Epithelial cell of prostate (primary cell): ENCODE measurements at regions not wholly inside any gene's neighbourhood (a gene's known extent, or its start where the extent isn't known, plus 50 kb on each side); places are given as distances from the start of the nearest gene placed in this dataset.

Experiments
- DNase-seq: peaks from one replicate; pipeline ENCODE4 v3.0.0-alpha.2; 2011; ENCODE audit warnings: low read depth, low spot score
- H3K27ac ChIP-seq: fragments of 450-650 bp; 2 replicates; pipeline ENCODE4 v1.5.1; 2017; ENCODE audit warnings: mild to moderate bottlenecking

DNA sequence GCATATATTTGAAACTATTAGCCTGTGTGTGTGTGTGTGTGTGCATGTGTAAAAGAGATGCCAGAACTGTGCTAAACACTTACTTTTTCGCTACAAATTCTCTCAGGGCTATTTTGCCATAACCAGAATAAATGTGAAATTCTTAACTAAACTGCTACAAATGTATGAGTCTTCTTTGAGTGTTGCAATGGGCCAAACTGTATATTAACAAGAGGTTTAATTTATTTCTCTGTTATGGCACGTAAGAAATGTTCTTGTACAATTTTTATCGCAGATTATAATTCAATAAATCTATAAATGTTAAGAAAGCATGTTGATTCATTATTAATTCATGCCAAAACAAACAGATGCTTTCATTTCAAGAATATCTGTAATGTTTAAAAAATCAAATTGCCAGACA lies 454.5 kb upstream of the PCDH7 start:
- DNase-seq: no peak
- H3K27ac ChIP-seq: no peak overlapping the region

DNA sequence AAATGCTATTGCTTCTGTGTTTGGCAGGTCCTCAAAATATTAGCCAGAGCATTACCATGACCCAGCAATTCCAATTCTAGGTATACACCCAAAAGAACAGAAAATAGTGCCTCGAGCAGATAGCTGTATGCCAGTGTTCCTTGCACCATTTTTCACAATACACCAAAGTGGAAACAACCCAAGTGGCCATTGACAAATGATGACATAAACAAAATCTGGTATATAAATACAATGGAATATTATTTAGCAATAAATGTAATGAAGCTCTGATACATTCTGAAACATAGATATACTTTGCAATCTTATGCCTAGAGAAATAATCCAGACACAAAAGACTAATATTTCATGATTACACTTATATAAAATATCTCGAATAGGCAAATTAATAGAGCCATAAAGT lies 451.8 kb upstream of the PCDH7 start:
- no peak for DNase-seq
- H3K27ac ChIP-seq: no peak overlapping the region

DNA sequence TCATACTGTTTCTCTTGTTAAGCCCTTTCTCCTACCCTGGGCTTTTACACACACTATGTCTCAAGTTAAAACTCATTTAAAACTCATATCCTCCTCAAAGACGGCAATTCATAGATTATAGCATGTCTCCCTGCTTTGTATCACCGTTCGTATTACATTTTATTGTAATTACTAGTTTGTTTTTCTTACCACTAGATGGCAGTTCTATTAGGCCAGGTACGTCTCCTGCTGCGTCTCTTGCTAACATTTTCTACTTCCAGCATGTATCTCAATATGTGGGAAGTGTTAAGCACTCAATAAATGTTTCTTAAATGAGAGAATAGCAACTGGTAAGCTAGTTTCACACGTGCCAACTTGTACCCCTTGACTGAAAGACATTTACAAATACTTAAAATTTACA lies 450.3 kb upstream of the PCDH7 start:
- no peak for DNase-seq

DNA sequence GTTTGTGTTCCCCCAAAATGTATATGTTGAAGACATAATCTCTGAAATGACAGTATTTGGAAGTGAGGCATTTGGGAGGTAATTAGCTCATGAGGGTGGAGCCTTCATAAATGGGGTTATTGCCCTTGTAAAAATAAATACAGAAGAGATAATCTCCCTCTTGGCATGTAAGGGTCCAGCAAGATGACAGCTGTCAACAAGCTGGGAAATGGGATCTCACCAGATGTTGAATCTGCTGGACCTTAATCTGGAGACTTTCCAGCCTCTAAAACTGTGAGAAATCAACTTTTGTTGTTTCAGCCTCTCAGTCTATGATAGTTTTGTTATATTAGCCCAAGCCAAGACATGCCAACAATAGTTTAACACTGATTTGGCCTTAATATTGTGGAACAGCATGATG lies 438.2 kb upstream of the PCDH7 start:
- H3K27ac ChIP-seq: peak overlapping the region; percentile 50
- no peak for DNase-seq

More for the DNA sequence above, 450.3 kb upstream of the PCDH7 start:
- no peak overlapping the region for H3K27ac ChIP-seq

DNA sequence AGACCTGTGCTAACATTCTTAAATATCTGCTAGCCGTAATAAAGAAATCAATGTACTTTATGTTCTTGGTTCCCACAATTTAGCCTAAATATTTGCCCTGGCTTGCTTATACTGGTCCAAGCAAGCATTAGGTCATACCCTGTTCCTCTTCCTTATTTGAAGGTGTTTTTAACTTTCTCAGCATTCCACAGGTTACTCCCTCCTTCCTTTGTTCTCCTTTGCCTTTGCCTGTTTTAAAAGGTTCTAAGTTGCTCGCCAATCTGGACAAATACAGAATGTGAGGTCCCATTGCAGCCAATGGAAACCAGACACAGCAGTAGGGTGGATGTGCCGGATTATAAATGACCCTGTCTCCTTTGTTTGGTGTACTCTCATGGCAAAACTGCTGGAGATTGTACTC lies 436.8 kb upstream of the PCDH7 start:
- H3K27ac ChIP-seq: peak overlapping the region; percentile 50
- DNase-seq: no peak

DNA sequence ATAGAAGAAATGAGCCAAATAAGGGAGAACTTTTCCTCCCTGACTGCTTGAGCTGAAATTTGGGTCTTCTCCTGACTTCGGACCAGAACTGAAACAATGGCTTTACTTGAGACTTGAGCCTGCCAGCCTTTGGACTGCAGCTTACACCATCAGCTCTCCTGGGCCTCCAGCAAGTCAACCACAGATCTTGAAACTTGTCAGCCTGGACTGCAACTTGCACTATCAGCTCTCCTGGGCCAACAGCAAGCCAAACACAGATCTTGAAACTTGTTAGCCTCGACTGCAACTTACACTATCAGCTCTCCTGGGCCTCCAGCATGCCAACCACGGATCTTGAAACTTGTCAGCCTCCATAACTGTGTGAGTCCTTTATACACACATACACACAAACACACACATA lies 425.9 kb upstream of the PCDH7 start:
- H3K27ac ChIP-seq: no peak overlapping the region
- DNase-seq: no peak

DNA sequence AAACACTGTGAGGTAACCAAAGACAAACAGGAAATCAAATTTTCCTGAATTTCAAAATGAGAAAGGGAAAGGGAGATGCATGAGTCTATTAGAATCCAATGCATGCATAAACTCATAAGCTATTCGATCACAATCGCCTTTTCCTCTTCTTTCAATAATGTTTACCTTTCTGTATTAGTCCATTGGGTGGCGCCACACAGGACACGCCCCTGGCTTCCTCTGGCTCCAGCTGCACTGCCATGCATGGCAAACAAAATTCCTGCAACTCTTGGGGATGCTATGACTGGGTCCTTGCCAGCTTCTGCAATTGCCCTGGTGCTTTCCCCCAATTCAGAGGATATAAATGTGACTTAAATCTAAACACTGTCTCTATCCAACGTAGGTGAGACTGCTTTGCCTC lies 424.5 kb upstream of the PCDH7 start:
- no peak overlapping the region for H3K27ac ChIP-seq
- DNase-seq: no peak

DNA sequence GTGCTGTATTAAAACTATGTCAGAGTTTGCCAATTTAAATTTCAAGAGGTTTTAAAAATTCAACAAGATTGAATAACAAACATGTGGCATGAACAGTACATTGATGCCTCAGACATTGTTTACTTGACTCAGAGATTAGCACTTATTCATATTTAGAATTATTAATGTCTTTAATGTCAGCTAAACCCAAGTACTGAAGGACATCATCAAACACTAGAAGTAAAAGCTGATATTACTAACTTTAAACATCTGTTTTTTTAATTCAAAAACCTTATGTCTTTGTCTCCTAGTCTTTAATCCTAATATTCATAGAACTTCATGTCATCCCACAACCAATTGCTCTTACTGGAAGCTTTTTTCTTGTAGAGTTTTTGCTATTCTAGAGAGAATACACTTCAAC lies 406.2 kb upstream of the PCDH7 start:
- H3K27ac ChIP-seq: no peak overlapping the region
- no peak for DNase-seq

DNA sequence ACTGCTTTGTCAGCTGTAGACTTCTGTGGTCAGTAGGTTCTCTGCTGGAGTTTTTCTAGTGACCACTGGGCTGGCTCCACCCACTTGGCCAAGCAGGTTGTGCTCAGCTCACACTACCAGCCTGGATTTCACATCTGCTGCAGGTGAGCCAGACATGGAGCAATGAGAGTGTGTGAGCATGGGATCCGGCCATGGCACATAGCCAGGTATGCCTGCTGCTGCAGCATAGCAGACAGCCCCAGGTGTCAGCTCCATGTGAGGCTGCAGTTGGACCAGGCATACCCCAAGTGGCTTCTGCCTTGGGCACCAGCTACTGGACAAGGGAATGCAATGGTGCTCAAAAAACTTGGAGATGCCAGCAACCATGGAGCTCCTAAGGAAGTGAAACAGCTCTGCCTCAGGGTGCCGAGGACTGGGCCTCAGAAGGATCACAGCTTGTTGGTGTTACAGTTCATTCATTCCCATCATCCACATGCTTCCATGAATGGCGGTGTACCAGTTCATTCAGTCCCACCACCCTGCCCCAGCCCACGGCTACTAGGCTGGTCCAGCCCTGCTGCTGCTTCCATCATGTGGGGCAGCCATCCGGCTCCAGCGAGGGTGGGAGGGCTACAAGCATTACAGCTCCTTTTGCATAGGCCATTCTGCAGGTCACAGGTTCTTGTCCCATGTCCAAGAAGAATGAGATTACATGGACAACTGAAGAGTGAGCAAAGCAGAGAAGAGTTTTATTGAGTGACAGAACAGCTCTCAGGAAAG lies 389.1 kb upstream of the PCDH7 start:
- DNase-seq: no peak
- H3K27ac ChIP-seq: no peak overlapping the region

DNA sequence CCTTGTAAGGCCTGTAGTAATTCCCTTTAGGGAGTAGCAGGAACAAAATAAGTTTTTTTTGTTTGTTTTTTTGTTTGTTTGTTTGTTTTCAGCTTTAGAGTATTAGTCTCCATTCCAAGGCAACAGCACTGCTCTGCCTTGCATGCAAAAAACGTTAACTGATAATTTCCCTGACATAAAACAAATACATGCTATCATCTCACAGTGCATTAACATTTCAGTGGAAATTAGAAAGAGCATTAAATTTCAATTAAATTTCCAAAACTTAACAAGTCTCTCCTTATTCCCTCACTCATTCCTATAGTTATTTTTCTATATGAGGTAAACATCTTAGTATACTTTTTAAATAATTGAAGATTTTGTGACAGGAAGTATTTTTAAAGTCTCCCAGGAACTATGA lies 378.4 kb upstream of the PCDH7 start:
- no peak overlapping the region for H3K27ac ChIP-seq
- DNase-seq: no peak

DNA sequence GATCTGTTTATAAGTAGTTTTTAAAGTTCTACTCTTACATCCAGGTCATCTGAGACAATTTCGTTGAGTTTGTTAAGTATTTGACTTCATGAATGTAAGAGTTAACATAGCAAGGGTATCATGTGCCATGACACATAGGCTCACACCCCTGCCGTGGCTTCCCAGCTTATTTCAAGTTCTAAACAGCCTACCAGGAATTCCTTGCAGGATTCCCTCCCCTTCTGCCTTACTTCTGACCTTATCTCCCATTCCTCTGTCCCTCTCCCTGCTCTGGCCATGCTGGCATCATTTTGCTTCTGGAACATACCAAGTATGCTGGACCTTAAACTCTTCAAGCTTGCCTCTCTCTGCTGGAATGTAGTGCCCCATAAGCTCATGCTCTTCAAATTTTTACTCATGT lies 369.9 kb upstream of the PCDH7 start:
- no peak overlapping the region for H3K27ac ChIP-seq
- DNase-seq: no peak

DNA sequence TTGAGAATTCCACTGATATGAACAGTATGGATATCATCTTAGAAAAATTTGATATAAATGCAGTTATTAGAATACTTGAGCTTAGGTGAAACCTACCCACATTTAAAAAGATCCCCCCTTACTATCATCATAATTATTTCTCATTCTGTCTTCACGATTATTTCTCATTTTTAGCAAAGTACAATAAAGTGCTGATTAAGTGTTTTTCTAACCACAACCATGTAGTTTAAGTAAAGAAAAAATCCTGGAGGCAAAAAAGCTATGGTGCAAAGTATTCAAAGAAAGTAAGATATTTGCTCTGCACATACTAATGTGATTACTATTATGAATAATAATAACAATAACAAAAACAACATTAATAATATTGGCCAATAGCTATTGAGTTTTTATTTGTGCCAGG lies 365.6 kb upstream of the PCDH7 start:
- DNase-seq: no peak
- no peak overlapping the region for H3K27ac ChIP-seq

DNA sequence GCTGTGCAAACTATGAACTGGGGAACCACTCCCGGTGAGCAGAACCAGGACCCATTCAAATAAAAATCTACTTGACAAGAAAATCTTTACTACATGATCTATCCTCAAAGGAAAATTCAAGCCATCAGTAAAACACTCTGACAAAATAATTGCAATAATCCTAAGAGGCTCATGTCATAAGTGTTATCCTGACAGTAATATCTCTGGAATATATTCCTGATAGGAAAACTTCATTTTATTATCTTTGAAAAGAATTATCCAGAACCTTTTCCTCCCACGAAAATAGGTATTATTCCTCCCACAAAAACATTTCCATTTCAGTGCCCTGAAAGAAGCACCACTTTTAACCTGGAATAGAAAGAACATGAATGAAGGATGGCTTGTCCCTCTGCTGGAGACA lies 357.7 kb upstream of the PCDH7 start:
- no peak overlapping the region for H3K27ac ChIP-seq
- no peak for DNase-seq

DNA sequence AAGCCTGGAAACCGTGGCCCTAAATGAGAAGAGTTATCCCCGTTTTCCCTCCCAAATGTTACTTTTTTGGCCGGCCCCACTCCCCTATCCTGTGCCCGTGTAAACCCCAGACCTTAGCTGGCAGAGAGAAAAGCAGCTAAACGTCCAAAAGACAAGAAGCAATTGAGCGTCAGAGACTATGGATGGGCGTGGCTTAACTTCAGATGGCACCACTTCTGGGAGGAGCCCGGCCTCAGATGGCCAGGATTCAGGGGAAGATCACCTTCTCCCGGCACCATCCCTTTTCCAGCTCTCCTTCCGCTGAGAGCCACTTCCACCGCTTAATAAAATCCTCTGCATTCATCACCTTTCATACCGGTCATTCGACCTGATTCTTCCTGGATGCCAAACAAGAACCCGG lies 350.1 kb upstream of the PCDH7 start:
- H3K27ac ChIP-seq: no peak overlapping the region
- no peak for DNase-seq

DNA sequence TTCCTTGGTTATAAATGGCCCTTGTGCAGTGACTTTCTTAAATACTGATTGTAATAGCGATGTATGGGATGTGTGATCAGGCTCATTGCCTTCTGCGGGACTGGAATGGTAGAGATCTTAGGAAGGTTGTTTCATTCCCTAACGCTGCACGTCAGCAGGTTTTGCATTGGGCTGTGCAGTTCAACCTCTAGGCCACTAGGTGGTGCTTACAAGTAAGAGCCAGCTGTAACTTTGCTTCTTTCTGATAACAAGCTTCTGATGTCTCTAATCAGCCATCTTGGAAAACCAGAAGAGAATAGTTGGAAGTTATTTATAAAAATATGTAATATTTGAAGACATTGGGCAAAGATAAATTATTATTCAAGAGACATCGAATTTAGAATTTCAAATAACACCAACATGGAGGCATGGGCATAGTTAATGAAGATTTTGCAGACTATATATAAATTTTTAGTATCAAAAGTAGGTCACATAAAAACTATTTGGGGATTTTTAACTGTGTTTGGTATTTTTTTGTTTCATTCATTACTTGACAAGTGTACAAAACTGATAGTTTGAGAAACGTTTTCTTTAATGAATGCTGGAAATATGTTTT lies 339.7 kb upstream of the PCDH7 start:
- DNase-seq: peak; percentile 41
- no peak overlapping the region for H3K27ac ChIP-seq

DNA sequence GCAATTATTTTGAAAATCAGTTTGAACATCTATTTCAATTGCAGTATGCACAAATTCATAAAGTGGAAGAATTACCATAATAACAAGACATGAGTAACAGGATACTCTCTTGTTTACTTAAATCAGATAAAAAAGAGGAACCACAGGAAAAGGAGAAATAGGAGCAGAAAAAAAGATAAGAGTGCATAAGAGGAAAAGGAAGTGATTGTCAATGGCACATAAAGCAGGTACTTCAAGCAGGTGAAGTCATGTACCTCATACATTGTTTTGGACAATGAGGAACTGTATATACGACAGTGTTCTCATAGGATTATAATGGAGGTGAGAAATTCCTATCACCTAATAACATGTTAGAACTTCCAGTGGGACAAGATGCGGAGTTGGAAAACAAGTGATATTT lies 334.5 kb upstream of the PCDH7 start:
- DNase-seq: no peak
- peak overlapping the region; percentile 28 for H3K27ac ChIP-seq

DNA sequence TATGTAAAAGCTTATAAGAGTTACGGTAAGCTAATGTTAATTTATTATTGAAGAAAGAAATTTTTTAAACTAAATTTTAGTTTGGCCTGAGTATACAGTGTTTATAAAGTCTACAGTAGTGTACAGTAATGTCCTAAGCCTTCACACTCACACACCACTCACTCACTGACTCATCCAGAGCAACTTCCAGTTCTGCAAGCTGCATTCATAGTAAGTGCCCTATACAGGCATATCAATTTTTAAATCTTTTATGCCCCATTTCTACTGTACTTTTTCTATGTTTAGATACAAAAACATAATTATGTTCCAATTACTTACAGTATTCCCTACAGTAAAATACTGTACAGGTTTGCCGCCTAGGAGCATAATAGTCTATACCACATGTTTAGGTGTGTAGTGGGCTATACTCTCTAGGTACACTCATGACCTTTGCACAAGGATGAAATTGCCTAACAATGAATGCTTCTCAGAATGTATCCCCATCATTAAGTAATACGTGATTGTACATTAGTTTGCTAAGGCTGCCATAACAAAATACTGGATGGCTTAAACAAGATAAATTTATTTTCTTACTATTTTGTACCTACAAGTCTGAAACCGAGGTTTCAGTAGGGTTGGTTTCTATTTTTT lies 333.8 kb upstream of the PCDH7 start:
- H3K27ac ChIP-seq: peak overlapping the region; percentile 28
- peak; percentile 40 for DNase-seq

DNA sequence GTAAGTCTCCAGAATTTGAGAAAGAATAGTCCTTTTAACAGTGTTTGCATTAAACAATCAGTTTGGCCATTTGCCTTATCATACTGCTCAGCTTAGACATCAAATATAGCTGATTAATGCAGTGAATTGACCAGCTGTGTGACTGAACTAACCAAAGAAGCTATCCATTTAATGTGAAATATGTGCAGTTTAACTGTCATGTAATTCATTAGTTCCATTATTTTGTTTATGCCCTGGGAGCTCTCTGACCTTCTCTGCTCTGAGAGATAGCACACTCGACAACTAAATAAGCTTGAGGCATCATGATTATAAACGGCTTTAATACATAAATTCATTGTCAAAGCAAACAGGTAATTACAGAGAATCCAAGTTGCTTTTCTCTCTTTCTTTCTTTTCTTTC lies 324.3 kb upstream of the PCDH7 start:
- DNase-seq: no peak
- H3K27ac ChIP-seq: no peak overlapping the region

DNA sequence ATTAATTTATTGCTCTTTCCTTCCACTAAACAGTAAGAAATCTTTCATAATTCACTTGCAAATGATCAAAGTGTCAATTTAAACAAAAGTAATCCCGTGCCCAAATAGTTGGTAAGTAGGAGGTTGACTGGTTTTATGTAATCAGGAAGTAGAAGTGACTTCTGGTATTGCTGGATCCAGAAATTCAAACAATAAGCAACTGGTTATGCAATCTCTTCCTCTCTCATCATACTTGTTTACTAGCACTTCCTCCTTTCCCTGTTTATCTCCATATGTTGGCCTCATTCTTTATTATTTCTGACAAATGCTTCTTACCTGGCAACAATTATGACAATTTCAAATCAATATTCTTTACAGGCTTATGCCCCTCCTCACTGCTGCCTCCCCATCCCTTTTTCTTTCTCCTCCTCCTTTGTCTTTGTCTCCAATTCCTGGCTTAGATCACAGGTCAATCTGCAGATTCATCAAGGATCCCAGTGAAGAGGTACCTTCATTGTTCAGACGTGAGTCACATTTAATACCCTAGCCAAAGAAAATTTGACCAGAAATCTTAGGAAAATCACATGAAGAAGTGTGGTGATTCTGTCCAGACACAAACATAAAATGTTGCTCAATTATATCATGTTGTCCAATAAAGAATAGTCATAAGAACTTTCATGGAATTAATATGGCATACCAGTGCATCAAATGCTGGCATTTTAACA lies 323.2 kb upstream of the PCDH7 start:
- DNase-seq: peak; percentile 6
- no peak overlapping the region for H3K27ac ChIP-seq

DNA sequence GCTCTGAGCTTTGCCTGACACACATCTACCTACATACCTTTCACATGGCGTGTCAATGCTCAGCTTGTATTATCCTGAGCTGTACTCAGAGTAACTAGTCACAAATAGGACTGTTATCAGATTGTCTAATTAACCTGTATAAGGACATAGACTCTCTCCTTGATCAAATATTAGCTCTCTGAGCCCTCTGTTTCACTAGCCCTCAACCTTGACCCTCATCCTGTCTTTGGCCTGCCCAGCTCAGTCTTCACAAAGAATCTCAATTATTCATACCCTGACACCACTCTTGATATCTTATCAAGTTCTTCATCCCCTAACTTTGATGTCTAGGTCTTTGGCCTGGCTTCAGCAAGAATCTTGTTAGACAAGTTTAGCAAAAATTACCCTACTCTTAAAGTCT lies 320.7 kb upstream of the PCDH7 start:
- no peak for DNase-seq
- H3K27ac ChIP-seq: no peak overlapping the region

DNA sequence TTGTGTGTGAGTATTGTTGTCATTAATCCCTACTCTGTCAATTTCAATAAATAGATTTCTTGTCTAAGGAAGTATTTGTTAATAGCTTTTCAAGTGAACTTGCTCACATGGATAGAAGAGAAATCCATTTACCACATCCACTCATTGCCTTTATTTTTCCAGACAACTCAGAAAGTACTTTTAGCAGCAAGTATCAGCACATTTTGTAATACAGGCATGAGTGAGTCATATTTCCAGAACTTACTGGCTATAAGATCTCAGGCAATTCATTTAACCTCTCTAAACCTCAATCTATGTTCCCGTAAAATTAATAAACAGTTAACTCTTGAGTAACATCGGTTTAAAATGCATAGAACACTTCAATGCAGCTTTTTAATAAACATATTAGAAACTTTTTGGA lies 317.9 kb upstream of the PCDH7 start:
- no peak for DNase-seq
- no peak overlapping the region for H3K27ac ChIP-seq
